ENCODE measurements at regions not wholly inside any gene's neighbourhood (a gene's known extent, or its start where the extent isn't known, plus 50 kb on each side); places are given as distances from the start of the nearest gene placed in this dataset.
"Not testable (repeated sequence)": the region's sequence is repeated elsewhere in the genome, so short reads cannot be mapped to it uniquely, and the experiment has no call there.

DNA sequence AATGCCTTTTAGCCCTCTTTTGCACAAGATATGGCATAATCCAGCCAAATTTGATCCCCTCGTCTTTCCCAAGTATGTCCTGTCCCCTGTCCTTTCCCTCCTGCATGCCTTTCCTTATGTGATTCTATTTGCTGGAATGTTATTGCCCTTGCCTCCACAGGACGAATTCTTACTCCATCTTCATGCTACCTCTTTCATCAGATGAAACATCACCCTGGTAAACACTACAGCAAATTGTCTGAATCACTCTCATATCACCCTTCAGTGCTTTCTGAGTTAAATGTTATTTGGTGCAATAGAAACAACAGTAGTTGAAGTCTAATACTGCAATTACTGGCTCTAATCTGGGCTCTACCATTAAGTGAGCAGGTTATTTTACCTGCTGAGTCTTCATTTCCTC lies 52.2 kb upstream of the FAT1 start:
- no peak for DNase-seq

DNA sequence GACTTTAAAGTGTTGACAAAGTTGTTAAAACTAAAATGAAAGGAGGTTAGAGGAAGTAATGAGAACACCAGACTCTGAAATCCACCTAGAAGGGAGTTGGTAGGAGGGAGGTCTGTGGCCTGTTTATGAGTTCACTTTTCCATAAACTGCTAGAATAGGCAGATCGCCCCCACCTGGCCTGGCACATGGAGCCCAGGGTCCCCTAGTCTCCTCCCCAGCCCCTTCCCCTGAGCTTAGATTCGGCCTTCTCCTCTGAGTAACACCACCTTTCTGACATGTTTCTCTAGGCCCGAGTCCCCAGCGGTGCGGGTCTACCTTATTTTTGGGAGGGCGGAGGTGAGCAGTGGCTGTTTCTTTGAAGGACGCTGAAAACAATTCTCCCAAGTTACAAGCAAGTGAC lies 54.5 kb upstream of the FAT1 start:
- no peak for DNase-seq

DNA sequence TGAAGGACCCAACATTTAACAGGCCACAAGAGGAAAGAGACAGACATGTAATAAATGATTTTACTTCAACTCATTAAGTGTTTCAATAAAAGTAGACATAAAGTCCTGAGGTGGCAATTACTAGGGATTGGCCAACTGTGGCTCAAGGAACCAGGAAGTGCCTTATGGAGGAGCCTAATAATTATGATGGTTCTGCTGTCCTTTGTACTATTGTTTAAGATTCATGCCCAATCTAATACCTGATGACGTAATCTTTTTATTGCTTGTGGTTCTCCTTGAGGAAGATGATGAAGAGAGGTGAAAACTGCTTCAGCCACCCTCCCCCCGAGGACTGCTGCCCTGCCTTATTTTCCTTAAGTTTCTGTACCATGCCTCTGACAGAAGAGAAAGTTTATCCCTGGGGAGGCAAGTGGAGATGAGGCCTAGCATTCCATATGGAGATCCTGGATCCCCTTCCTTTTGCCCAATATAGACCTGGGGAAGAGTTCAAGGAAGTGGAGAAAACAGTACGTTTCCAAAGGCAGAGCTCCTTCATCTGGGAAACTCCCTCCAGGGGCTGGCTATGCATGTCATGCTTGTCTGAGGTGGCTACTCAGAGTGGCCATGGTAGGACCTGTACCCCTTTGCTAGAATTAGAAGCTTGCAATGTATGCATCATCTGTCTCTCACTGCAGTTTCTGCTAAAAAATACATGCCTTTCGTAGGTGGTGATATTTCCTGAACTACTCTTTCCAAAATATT lies 56.8 kb upstream of the FAT1 start:
- DNase-seq, result no peak

DNA sequence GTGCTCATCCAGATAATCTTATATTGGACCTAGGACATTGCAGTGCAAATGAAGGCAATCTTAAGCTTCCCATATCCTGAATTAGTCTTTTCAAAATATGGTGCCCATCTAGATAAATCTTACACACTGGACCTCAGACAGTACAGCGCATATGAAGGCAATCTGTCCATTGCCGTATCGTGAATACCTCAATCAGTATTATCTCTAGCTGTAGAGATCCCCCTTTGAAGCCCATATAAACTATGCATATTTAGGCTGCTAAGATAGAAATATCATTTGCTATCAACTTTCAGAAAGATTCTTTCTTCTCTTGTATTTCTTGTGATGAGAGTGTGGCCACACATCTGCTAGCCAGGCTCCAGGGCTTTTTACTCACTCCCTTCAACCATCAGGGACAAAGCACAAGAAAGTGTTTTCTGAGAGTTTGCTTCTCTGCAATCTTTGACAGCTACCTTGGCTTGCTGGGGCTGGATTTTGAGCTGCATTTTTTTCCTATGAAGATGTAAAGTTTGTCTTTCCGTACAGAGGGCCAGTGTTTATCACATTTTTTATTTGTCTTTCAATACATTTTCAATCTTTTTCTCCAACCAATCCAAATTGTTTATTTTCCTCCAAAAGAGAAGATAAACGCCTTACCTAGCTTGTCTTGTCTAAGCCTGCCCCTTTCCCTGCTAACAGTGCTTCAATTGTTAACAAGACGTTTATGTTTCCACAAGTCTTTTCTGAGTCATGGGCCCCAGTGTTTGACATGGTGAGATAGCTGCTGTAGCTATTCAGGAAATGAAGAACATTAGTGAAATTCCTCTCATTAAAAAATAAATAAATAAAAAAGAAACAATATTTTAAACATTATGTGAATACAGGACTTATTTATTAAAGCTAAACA lies 57.6 kb upstream of the FAT1 start:
- no peak for DNase-seq

DNA sequence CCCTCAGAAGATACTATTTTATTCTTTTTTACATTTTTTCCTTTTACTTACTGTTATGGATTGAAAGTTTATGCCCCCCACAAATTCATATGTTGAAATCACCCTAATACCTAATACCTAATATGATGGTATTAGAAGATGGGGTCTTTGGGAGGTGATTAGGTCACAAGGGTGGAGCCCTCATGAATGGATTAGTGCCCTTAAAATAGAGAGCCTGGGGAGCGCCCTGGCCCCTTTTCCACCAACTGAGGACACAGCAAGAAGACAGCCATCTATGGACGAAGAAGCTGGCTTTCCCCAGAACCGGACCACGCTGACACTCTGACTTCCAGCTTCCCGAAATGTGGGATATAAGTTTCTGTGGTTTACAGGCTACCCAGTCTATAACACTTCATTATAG lies 58.6 kb upstream of the FAT1 start:
- DNase-seq, result no peak

DNA sequence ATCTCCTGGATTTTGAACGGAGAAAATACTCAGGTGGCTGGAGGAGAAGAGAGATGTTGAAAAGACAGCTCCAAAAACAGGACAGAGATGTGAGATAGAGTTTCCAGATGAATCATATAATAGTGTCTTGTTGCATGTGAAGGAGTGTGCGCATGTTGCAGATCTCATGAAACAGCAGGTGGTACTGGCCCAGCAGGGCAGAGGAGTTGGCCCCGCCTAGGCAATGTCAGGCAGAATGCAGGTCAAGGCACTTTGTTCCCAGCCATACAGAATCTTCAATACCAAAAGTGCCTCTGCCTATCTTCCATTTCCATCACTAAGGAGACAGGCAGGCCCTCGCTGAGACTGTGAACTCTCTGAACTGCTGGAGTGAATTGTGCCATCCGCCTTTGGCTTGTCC lies 63.9 kb upstream of the FAT1 start:
- no peak for DNase-seq

DNA sequence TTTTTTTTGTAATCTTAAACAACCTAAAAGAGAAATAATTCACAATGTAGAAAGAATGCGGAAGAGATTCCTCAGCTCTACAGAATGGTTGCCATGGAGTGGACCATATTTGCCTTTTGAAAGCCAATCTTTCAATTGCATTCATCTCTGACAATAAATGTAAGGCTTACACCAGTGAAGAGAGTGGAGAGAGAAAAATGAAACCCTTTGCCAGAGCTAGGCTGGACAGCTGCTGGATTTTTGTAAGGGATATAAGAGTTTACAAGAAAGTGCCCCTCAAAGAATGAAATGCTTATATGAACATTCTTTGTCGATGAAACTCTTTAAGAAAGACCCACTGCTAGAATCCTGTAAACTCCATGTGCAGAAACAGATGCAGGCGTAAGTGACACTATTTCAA lies 66.0 kb upstream of the FAT1 start:
- DNase-seq, result no peak

DNA sequence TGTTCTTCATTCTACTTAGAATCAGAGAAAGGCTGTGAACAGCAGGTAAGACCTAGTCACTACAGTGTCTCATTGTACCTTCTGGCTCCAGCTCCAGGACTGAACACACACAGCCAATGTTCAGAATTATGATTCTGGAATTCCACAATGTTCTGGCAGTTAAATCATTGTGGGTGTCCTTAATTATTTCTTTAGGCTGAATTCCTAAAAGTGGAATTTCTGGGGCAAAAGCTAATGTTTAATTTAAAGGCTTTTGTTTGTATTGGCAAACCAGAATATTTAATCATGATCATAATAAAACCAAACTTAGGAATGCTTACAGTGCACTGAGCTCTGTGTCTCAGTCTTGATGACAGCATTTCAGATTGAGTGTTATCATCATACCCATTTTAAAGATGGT lies 67.0 kb upstream of the FAT1 start:
- no peak for DNase-seq

DNA sequence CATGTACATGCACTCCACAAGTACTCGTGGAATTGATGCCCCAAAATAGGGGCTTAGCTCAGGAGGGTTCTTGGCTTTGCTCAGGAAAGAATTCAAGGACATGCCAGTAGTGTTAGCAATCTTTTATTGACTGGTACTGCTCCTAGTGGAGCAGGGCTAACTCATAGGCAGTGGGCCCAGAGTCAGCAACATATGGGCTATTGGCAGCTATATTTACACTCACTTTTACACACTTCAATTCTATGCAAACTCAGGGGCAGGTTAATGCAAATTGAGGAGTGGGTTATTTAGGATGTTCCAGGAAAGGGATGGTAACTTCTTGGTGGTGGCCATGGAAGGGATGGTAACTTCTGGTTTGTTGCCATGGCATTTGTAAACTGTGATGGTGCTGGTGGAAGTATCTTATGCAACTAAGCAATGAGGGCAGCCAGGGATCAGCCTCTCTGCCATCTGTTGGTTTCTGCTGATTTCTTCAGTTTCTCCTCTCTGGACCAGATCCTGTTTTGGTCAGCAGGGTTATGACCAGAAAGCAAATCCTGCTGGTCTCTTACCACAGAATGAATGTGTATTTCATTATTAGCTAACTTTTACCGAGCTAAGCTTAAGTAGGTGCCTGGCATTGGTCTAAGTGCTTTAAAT lies 69.2 kb upstream of the FAT1 start:
- DNase-seq, result no peak

DNA sequence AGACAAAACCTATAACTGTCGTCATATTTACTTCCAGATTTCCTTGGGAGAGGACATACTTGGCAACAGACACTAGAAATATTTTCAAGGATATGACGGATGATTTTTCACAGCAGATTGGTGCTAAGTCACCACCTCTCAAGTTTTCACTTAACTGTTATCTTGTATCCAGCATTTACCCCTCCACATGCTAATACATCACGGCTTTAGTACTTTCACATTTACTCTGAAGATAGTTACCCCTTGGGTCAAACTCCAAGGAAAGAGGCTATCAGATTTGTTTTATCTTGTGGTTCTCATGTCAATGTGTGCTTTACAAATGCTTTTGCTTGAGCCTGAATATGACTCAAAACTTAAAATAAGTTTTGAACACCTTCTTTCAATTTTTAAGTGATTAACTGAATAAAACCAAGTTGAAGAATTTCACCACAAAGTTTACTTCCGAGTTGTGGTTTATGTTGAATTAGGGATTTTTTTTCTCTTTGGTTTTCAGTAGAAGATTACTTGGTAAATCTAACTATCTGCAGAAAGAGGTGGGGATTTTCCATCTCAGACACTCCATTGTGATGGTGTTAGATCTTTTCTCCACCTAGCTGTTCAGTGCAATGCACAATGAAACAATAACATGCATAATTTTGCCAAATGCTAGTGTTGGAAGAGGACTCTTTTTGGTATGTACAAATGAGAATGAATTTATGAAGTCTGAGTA lies 75.4 kb upstream of the FAT1 start:
- DNase-seq, result no peak

DNA sequence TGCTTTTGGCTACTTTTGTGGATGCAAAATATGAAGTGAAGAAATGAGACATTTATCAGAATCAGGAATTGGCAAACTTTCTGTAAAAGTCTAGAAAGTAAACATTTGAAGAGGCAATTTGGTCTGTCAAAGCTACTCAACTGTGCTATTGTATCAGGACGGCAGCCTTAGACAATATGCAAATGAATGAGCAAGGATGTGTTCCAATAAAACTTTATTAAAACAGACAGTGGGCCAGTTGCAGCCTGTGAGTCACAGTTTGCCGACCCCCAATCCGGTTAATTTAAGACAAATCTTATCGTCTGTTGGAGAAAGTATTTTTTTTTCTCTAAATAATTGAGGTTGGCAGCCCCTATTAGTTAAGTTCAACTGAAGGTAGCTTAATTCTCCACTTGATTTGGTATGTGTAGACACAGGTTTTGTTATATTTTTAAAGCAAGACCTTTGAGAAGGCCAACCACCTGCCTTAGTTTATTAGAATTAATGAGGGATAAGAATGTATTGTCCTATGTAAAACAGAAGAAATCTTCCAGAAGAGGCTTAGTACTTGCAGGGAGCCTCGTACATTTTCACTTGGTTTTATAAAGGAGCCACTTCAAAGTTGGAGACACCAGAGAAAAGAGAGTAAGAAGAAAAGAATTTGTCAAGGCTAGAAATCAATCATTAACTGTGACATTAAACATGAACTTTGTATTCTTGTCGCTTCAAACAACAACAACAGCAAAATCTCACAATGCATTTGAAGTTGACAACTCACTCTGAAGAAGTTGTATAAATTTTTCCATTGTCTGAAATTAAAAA lies 81.6 kb upstream of the FAT1 start:
- no peak for DNase-seq

DNA sequence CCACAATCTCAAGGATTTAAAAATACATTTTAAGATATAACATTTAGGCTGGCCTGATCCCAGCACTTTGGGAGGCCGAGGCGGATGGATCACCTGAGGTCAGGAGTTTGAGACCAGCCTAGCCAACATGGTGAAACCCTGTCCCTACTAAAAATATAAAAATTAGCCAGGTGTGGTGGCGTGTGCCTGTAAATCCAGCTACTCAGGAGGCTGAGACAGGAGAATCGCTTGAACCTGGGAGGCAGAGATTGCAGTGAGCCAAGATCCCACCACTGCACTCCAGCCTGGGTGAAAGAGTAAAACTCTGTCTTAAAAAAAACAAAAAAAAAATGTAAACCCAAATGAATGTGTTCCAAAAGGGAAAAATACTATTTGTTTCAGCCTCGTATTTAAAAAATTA lies 82.3 kb upstream of the FAT1 start:
- DNase-seq, result not testable (repeated sequence)

DNA sequence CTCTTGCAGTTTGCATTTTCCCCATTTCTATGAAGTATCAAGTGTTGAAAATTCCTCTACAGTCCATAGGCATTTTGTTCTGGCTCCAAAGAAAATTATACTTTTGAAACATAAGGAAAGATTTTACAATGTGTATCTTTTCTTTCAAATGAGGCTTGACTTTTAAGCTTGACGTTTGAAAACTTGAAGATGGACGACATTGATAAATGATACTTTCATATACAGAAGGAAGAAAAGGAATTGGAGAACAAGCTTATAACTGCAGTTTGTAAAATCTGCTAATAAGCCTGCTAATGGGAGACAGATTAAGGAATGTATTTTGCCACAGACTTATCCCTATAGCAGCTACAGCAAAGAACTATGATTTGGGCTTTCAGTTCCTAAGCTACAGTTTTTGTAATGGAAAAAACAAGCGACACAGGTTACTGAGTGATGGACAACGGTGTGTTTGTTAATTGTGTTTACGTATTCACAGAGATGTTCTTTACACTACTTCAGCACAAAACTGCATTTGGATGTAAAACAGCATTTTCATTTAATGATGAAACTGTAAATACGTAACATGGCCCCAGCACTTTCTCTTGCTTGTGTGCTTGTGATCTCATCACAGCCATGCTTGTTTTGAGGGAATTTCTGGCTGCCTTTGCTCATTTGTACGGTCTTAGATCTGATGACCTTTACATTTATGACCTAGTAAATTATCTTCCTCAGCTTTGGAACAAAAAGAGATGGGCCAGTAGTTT lies 83.2 kb upstream of the FAT1 start:
- no peak for DNase-seq

DNA sequence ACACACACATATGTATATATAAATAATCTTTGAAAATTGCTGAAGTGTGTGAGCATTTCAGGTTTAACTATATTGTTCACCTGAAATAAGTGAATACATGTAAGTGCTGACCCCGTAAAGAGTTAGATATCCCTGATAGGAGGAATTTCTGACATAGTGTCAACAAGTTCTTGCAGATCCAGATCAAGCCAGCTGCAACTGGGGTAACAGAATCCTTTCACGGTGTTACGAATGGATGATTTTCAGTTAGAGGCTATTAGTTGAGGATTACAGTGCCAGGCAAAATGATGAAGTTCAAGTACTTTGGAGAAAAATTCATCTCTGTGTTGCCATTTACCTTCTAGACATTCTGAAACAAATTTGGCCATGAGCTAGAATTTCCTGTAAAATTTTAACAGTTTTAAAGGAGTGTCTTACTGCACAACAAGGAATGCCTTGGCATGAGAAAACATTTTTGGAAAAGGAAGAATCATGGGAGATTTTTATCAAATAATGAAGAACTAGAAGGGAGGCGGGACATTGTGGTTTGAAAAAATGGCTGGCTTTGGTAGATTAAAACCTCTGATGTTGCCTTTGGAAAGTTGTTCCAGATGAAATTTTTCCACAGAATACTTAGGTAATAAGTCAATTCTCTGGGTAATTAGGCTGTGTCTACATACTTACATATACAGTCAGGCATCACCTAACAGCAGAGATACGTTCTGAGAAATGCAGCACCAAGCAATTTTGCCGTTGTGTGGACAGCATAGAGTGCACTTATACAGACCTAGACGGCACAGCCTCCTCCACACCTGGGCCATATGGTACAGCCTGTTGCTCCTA lies 84.4 kb upstream of the FAT1 start:
- no peak for DNase-seq

DNA sequence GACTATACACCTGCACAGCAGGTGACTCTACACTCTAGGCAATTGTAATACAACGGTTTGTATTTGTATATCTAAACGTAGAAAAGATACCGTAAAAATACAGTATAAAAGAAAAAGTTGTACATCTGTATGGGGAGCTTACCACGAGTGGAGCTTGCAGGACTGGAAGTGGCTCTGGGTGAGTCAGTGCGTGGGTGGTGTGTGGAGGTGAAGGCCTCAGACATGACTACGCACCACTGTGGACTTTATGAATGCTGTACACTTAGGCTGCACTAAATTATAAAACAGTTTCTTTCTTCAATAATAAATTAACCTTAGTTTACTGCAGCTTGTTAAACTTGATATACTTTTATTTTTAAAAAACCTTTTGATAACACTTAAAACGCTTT lies 85.0 kb upstream of the FAT1 start:
- DNase-seq, result no peak

DNA sequence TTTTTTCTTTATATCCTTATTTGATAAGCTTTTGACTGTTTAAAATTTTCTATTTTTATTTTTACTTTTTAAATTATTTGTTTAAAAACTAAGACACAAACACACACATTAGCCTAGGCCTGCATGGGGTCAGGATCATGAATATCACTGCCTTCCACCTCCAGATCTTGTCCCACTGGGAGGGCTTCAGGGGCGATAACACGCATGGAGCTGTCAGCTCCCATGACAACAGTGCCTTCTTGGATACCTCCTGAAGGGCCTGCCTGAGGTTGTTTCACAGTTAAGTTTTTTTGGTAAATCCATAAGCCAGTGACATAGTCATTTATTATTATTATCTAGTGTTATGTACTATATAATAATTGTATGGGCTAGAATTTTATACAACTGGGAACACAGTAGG lies 85.4 kb upstream of the FAT1 start:
- DNase-seq, result no peak

DNA sequence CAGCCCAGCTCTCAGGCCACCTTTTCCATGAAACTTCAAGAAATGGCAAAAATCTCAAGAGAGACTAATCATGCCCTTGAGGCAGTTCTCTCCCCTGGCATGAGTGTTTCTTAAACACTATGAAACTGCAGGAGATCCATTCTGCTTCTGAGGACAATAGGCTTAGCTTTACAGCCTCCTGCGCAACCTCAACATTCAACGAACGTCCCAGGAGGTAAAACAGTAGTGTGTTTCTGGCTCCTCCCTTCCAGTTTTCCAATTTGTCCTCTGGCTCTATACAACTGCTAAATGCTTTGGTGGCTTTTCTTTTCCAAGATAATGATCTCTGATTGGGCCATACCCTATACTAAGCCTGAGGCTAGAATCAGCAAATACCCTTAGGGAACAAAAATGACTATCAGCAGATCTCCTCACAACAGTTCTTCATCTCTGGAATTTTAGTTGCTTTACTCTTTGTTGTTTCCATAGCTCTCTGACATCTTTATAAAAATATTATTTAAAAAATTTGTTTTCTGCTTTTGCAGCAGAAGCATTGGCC lies 87.0 kb upstream of the FAT1 start:
- DNase-seq, result no peak

DNA sequence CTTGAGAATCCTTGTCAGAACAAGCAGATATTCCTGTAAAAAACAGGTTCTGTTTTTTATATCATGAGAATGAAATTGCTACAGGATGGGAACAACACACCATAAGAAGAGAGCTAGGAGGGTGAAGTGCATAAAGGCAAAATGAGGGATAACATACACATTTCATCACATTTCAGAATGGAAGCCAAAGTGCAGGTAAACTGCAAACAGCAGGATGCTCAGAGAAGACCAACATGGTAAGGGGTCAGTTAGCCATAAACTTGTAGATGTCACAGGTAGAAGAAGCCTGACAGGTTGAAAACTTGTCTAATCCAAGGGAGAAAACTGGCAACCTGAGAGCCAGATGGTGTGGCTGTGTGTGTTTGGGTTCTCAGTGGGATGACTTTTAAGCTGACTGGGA lies 88.9 kb upstream of the FAT1 start:
- no peak for DNase-seq

DNA sequence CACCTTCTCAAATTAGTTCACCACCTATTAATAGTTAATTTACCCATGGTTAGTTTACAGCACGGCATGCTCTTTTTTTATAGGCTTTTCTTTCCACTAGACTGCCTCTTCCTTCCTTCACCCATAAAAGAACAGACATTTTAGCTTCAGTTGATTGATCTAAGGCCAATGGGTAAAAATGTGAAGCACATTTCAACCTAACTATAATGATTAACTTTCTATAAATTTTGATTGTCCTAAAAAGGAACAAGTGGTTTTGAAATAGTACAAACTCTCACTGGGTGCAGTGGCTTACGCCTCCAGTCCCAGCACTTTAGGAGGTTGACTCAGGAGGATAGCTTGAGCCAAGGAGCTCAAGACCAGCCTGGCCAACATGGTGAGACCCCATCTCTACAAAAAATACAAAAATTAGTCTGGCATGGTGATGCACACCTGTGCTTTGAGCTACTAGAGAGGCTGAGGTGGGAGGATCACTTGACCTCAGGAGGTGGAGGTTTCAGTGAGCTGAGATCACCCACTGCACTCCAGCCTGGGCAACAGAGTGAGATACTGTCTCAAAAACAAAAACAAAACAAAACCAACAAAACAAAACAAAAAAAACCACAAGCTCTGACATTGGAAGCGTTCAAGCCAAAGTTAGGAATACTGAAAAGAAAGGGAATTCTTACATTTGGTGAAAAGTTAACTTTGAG lies 89.9 kb upstream of the FAT1 start:
- DNase-seq, result no peak

DNA sequence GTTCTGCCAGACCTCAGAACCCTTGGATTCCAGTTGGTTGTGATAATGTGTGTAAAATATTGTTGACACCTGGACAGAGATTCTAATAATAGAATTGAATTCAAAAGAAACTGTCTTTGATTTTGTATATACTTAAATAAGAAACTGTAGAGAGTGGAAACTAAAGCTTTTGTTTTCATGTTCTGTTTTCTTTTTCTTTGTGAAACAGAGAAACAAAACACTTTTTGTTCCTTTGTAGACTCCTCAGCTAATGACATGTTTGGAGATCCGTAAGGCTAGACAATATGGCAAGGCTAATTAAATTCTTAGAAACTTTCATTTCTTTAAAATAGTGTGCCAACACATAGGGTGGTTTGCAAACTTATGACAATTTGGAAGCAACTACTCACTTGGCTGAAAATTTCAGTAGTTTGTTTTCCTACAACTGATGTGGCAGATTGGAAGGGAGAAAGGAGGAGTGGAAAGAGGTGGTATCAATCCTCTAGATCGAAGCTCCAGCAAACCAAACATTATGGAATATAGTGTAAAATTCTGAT lies 90.9 kb upstream of the FAT1 start:
- DNase-seq, result no peak
